ENCODE measurements at regions not wholly inside any gene's neighbourhood (a gene's known extent, or its start where the extent isn't known, plus 50 kb on each side); places are given as distances from the start of the nearest gene placed in this dataset.

DNA sequence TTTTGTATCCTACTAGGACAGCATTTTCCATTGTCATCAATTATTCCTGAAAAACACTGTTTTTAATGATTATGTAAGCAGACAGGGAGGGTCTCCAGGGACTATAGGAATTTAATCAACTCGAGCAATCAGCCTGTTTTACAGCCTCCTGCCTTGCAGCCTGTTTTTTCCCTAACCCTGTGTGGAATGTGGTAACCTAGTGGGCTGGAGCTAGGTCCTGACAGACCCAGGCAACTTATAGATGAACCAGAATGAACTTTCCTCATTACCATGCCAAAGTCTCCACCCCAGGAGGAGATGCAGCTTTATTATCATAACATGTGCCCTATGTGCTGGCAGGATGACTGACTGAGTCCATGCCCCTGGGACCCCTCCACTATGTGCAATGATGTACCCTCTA is 375.1 kb downstream of the BMP4 start:
- Histone ChIP-seq H3K4me3 (no peak overlapping the region), H2AFZ (no peak overlapping the region), H3K27ac (no peak overlapping the region), H3K9me2 (ENCODE audit: insufficient read depth) (no peaks in the 10 kb centered on the region; the same call in 1 of the 2 replicates), H4K20me1 (ENCODE audit: insufficient read depth) (no peaks in the 10 kb centered on the region), H3K4me1 (replicated peaks; ENCODE audit: insufficient read depth) (no peaks in the 10 kb centered on the region), H3K9me3 (ENCODE audit: insufficient read depth, low read depth) (0 out of 2 replicates have a peak, but pooled peaks cover 3% of the 10 kb centered on the region), H3F3A (ENCODE audit: insufficient read depth, low read depth) (no peaks in the 10 kb centered on the region), H3K27me3 (ENCODE audit: insufficient read depth, low read depth) (no peaks in the 10 kb centered on the region), H3K36me3 (ENCODE audit: low read depth) (no peaks in the 10 kb centered on the region), H3K4me2 (no peak overlapping the region), H3K79me2 (ENCODE audit: low read depth) (no peaks in the 10 kb centered on the region)
- intact Hi-C loops (cut with micrococcal nuclease; ENCODE audit: unreplicated experiment) = no loop called here
- DNase-seq = no peak
- ChIA-PET POLR2A (ENCODE audit: unreplicated experiment) (no interaction called here), CTCF (interaction anchor here (0.6 kb wide), 1 partner anchor 33 kb away, joined by 10 read pairs; no protein-coding TSS in a partner anchor)
- TF ChIP-seq, protein P1, sequence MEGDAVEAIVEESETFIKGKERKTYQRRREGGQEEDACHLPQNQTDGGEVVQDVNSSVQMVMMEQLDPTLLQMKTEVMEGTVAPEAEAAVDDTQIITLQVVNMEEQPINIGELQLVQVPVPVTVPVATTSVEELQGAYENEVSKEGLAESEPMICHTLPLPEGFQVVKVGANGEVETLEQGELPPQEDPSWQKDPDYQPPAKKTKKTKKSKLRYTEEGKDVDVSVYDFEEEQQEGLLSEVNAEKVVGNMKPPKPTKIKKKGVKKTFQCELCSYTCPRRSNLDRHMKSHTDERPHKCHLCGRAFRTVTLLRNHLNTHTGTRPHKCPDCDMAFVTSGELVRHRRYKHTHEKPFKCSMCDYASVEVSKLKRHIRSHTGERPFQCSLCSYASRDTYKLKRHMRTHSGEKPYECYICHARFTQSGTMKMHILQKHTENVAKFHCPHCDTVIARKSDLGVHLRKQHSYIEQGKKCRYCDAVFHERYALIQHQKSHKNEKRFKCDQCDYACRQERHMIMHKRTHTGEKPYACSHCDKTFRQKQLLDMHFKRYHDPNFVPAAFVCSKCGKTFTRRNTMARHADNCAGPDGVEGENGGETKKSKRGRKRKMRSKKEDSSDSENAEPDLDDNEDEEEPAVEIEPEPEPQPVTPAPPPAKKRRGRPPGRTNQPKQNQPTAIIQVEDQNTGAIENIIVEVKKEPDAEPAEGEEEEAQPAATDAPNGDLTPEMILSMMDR (conservative IDR thresholded peaks at IDR 0.05) = no peak
- TF ChIP-seq EZH2 (IDR thresholded peaks at IDR 0.05; ENCODE audit: low read depth) = no peak
- no TSS peak for BruUV-seq (replicated peaks)

DNA sequence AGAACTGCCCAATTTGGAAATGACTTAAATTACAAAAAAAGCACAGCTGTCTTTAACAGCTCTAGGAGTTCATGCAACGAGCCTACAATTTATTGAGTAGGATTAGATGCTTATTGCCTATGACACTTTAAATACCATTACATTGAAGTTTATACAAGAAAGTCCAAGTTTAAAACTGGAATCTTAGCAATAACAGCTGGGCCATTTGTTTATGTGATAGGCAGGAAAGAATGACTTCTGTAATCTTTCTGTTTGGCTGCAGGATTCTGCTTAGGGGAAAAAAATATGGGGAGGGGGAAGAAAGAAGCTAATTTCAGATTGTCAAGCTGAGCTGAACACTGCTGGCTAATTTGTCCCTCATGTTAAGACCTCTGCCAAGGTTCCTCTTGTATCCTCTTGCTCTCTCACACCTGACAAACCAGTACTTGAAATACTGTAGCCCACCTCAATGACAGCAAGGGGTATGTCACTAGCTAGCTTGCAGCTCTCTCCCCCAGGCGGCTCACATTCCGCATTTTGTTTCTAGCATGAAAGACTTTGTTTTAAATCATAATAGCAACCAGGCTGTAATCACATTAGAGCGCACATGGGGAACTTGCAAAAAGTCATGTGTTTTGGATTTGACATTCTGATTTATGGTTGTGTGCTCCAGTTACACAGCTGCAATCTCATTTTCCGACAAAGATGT is 384.8 kb downstream of the BMP4 start:
- Histone ChIP-seq H3K79me2 (ENCODE audit: low read depth) (no peaks in the 10 kb centered on the region), H2AFZ (no peak overlapping the region), H3F3A (ENCODE audit: insufficient read depth, low read depth) (no peaks in the 10 kb centered on the region), H3K9me2 (ENCODE audit: insufficient read depth) (no peaks in the 10 kb centered on the region), H3K27me3 (ENCODE audit: insufficient read depth, low read depth) (no peaks in the 10 kb centered on the region), H3K9me3 (ENCODE audit: insufficient read depth, low read depth) (no peaks in the 10 kb centered on the region), H3K4me2 (no peak overlapping the region), H3K36me3 (ENCODE audit: low read depth) (no peaks in the 10 kb centered on the region), H3K4me1 (replicated peaks; ENCODE audit: insufficient read depth) (no peaks in the 10 kb centered on the region), H3K27ac (no peak overlapping the region), H4K20me1 (ENCODE audit: insufficient read depth) (no peaks in the 10 kb centered on the region), H3K4me3 (no peak overlapping the region)
- TF ChIP-seq, protein P1 (conservative IDR thresholded peaks at IDR 0.05) = no peak
- no peak for TF ChIP-seq EZH2 (IDR thresholded peaks at IDR 0.05; ENCODE audit: low read depth)
- intact Hi-C loops (cut with micrococcal nuclease; ENCODE audit: unreplicated experiment) = no loop called here
- ChIA-PET CTCF (no interaction called here), POLR2A (ENCODE audit: unreplicated experiment) (no interaction called here)
- no peak for DNase-seq
- no TSS peak for BruUV-seq (replicated peaks)

DNA sequence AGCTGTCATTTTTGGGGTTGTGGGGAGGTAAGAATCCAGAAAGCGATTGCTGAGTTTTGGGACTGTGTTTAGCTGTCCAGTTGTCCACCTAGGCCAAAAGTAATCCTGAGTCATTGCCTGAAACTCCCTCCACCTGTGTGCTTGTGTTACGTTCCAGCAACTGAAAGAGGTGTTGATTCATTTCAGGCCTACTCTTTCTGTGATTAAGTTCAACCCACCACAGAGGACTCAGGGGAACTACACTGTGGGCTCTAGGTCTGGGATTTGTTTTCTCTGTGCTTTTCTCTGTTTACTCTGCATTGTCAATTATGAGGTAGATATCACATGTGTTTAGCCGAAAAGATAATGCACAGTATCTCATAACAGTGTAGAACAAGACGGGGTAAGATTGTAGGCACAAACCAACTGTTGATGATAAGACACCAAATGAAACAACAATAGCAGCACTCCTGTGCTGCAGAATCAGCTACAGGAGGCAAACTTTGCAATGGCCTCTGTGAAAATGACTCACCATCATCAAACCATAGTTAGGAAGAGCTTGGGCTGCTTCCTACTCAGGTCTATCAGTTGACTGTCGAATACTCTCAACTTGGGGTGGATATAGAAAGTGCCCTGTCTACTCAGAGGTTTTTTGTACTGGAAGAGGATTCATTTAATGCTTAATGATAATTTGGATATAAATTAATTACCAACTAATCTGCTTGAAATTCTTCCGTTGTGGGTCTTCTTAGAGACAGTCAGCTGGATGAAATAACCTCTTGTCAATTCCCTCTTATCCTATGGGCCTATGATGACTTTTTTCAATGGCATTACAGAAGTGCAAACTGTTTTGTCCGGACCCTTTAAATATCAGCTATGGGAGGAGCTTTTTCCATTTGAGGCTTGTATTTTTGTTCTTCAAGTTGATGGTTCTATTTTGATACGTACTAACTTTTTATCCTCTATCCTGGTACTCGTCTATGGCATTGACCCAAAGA is 385.9 kb downstream of the BMP4 start:
- H3K4me1 ChIP-seq (replicated peaks; ENCODE audit: insufficient read depth) = no peaks in the 10 kb centered on the region
- H4K20me1 ChIP-seq (ENCODE audit: insufficient read depth) = no peaks in the 10 kb centered on the region
- no TSS peak for BruUV-seq (replicated peaks)
- no peaks in the 10 kb centered on the region for H3F3A ChIP-seq (ENCODE audit: insufficient read depth, low read depth)
- ChIA-PET CTCF (no interaction called here), POLR2A (ENCODE audit: unreplicated experiment) (no interaction called here)
- no peak overlapping the region for H2AFZ ChIP-seq
- no peak overlapping the region for H3K27ac ChIP-seq
- H3K27me3 ChIP-seq (ENCODE audit: insufficient read depth, low read depth) = no peaks in the 10 kb centered on the region
- TF ChIP-seq, protein P1 (conservative IDR thresholded peaks at IDR 0.05) = no peak
- TF ChIP-seq EZH2 (IDR thresholded peaks at IDR 0.05; ENCODE audit: low read depth) = no peak
- H3K36me3 ChIP-seq (ENCODE audit: low read depth) = no peaks in the 10 kb centered on the region
- no peaks in the 10 kb centered on the region for H3K9me3 ChIP-seq (ENCODE audit: insufficient read depth, low read depth)
- H3K4me3 ChIP-seq = no peak overlapping the region
- intact Hi-C loops (cut with micrococcal nuclease; ENCODE audit: unreplicated experiment) = no loop called here
- no peak overlapping the region for H3K4me2 ChIP-seq
- no peaks in the 10 kb centered on the region for H3K79me2 ChIP-seq (ENCODE audit: low read depth)
- H3K9me2 ChIP-seq (ENCODE audit: insufficient read depth) = no peaks in the 10 kb centered on the region
- DNase-seq = no peak
